GM12865 (cell line): ENCODE measurements at regions not wholly inside any gene's neighbourhood (a gene's known extent, or its start where the extent isn't known, plus 50 kb on each side); places are given as distances from the start of the nearest gene placed in this dataset.
"Not testable (repeated sequence)": the region's sequence is repeated elsewhere in the genome, so short reads cannot be mapped to it uniquely, and the experiment has no call there.

Experiments
- DNase-seq: peaks from one replicate; pipeline ENCODE4 v3.0.0; 2010; ENCODE audit warnings: low read depth
- H3K4me3 ChIP-seq: 2 replicates; pipeline ENCODE4 v1.5.1; 2011; ENCODE audit warnings: mild to moderate bottlenecking, low read depth, low read length, control low read depth
- CTCF ChIP-seq: IDR thresholded peaks from 2 replicates; pipeline ENCODE4 v1.5.1; 2011; ENCODE audit warnings: low read length, control low read depth, low read depth, inconsistent platforms; ENCODE audit not compliant: insufficient read depth; ENCODE audit errors: missing control alignments

- no peak for TF ChIP-seq CTCF
- no peak overlapping the region for H3K4me3 ChIP-seq
- no peak for DNase-seq
Measured at GRCh38 chr22:22756109-22756508, 111.7 kb downstream of the GGTLC2 start.

GRCh38 chr22:22756551-22757201 lies 112.3 kb downstream of the GGTLC2 start:
- H3K4me3 ChIP-seq, DNase-seq: not testable (repeated sequence)

- not testable (repeated sequence) for DNase-seq, H3K4me3 ChIP-seq
Measured at GRCh38 chr22:22758101-22758807, 113.8 kb downstream of the GGTLC2 start.

GRCh38 chr22:22759371-22759770 lies 115.0 kb downstream of the GGTLC2 start:
- no peak for DNase-seq
- no peak for TF ChIP-seq CTCF

GRCh38 chr22:22759889-22760546 lies 115.6 kb downstream of the GGTLC2 start:
- H3K4me3 ChIP-seq: no peak overlapping the region
- no peak for DNase-seq
- no peak for TF ChIP-seq CTCF

More at GRCh38 chr22:22759371-22759770, 115.0 kb downstream of the GGTLC2 start:
- H3K4me3 ChIP-seq: no peak overlapping the region

GRCh38 chr22:22761606-22761962 lies 117.2 kb downstream of the GGTLC2 start:
- TF ChIP-seq CTCF: no peak
- H3K4me3 ChIP-seq: no peak overlapping the region
- no peak for DNase-seq

- no peak for TF ChIP-seq CTCF
- no peak for DNase-seq
- H3K4me3 ChIP-seq: no peak overlapping the region
Measured at GRCh38 chr22:22761963-22762772, 117.8 kb downstream of the GGTLC2 start.
